ENCODE measurements at regions not wholly inside any gene's neighbourhood (a gene's known extent, or its start where the extent isn't known, plus 50 kb on each side); places are given as distances from the start of the nearest gene placed in this dataset.

DNA sequence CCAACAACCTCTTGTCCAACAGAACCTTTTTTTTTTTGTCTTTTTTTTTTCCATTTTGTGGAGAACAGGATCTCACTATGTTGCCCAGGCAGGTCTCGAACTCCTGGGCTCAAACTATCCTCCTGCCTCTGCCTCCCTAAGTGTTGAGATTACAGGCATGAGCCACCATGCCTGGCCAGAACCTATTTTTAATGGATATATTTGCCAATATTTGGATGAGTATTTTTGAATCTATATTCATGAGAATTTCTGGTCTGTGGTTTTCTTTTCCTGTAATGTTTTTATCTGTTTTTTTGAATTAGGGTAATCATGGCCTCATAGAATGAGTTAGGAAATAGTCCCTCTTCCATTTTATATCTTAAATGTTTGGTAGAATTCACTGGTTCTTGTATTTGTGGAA is 70.4 kb upstream of the RET start:
- WGBS: 92% methylated on average over 1 of the region's 1 CpG
- Histone ChIP-seq H3K4me1 (no peaks in the 10 kb centered on the region), H3K4me3 (no peak overlapping the region), H3K36me3 (no peaks in the 10 kb centered on the region), H3K9me3 (no peaks in the 10 kb centered on the region), H3K27me3 (no peaks in the 10 kb centered on the region), H3K27ac (no peak overlapping the region)
- TF ChIP-seq EP300 (IDR thresholded peaks at IDR 0.05): no peak
- TF ChIP-seq, protein P1, sequence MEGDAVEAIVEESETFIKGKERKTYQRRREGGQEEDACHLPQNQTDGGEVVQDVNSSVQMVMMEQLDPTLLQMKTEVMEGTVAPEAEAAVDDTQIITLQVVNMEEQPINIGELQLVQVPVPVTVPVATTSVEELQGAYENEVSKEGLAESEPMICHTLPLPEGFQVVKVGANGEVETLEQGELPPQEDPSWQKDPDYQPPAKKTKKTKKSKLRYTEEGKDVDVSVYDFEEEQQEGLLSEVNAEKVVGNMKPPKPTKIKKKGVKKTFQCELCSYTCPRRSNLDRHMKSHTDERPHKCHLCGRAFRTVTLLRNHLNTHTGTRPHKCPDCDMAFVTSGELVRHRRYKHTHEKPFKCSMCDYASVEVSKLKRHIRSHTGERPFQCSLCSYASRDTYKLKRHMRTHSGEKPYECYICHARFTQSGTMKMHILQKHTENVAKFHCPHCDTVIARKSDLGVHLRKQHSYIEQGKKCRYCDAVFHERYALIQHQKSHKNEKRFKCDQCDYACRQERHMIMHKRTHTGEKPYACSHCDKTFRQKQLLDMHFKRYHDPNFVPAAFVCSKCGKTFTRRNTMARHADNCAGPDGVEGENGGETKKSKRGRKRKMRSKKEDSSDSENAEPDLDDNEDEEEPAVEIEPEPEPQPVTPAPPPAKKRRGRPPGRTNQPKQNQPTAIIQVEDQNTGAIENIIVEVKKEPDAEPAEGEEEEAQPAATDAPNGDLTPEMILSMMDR (IDR thresholded peaks at IDR 0.05): no peak
- no peak for TF ChIP-seq POLR2AphosphoS5 (IDR thresholded peaks at IDR 0.05)
- TF ChIP-seq POLR2A (IDR thresholded peaks at IDR 0.05): no peak
- no peak for DNase-seq (ENCODE audit: low spot score in 2 of 2)

DNA sequence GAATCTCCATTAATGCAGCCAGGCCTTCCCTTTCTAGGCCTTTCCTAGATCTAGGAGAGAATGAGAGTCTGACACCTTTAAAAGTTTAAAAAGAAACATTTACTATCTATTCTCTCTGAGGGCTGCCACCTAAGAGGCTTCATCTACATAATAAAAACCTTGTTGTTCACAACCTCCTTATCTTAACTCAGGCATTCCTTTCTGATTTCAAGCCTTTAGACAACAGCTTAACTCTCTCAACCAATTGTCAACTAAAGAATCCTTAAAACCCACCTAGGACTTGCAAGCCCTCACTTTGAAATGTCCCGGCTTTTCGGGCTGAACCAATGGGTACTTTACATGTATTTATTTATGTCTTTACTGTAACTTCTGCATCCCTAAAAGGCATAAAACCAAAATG is 64.3 kb upstream of the RET start:
- Histone ChIP-seq H3K4me3 (no peak overlapping the region), H3K36me3 (no peaks in the 10 kb centered on the region), H3K9me3 (no peaks in the 10 kb centered on the region), H3K27me3 (no peaks in the 10 kb centered on the region), H3K4me1 (no peaks in the 10 kb centered on the region), H3K27ac (no peak overlapping the region)
- no peak for TF ChIP-seq POLR2A (IDR thresholded peaks at IDR 0.05)
- TF ChIP-seq POLR2AphosphoS5 (IDR thresholded peaks at IDR 0.05): no peak
- TF ChIP-seq EP300 (IDR thresholded peaks at IDR 0.05): no peak
- TF ChIP-seq, protein P1 (IDR thresholded peaks at IDR 0.05): no peak
- WGBS: 85% methylated on average over 2 of the region's 2 CpGs
- DNase-seq (ENCODE audit: low spot score in 2 of 2): no peak

DNA sequence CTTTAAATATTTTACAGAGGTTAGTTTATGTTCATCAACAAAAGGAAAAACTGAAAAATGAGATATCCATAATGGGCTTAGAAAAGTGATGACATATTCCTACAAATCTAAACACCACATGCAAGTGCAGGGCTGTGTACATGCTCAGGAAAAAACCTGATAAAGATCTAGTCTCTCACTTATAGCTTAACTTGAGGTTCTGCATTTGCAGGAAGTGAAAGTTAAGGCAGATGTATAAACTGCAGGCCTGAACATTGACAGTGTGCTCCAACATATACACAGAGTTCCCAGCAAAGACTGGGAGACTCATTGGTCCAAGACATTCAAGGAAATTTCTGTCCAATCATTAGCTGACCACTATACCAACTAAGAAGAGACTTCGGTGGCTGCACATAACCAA is 63.8 kb upstream of the RET start:
- Histone ChIP-seq H3K4me3 (no peak overlapping the region), H3K4me1 (no peaks in the 10 kb centered on the region), H3K27ac (no peak overlapping the region), H3K9me3 (no peaks in the 10 kb centered on the region), H3K27me3 (no peaks in the 10 kb centered on the region), H3K36me3 (no peaks in the 10 kb centered on the region)
- DNase-seq (ENCODE audit: low spot score in 2 of 2): no peak
- TF ChIP-seq POLR2A (IDR thresholded peaks at IDR 0.05) (no peak), EP300 (IDR thresholded peaks at IDR 0.05) (no peak), POLR2AphosphoS5 (IDR thresholded peaks at IDR 0.05) (no peak)
- TF ChIP-seq, protein P1 (IDR thresholded peaks at IDR 0.05): no peak
- WGBS: 88% methylated on average over 1 of the region's 1 CpG

DNA sequence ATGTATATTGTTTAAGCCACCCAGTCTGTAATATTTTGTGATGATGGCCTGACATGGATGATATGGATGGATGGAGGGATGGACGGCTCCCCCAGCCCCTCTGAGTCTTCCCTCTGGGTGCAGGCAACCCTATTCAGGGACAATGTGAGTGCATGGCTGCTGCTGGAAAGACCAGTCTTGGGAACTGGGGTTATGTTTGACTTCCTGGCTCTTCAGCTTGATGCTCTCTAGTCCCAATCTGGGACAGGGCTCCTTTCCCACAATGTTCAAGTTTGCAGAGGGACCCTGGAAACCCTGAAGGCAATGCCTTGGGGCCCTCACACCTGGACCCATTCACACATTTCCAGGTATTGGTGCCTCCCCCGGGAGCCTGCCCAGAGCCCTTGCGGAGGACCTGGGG is 52.3 kb upstream of the RET start:
- Histone ChIP-seq H3K27me3 (peaks cover 2% of the 10 kb centered on the region), H3K4me1 (peaks cover 8% of the 10 kb centered on the region)

DNA sequence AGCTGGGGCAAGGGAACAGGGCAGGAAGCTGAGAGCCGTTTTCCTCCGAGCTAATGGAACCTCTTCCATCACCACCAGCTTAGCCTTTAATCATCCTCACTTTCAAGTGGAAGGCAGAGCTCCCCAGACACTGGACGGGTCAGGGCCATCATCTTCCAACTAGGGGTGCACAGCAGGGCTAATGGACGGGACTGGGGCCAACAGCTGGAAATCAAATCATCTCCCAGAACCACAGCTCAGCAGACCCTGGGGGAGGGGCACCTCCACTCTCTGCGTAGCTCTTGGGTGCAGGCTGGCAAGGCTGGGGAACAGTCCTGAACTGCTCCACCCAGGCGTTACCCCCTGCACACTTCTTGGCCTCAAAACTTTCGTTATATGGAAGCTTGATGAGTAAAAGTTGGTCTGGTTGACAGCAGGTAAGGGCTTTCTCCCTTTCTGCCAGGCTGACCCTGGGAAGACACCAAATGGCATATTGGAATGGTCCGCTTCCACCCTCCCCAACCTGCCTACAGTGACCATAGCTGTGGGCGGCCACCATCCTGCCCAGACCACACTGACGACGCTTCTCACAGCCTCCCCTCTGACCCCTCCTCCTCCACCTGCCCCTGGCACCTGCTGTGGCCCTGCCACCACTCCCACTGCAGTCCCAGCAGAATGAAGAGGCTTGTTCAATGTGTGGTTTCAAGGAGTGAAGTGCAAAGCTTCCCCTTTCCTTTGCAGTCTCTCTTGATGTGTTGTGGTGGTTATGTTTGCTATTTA is 51.7 kb upstream of the RET start:
- Histone ChIP-seq H3K4me1 (peaks cover 8% of the 10 kb centered on the region), H3K27me3 (peaks cover 2% of the 10 kb centered on the region), H3K4me3 (no peak overlapping the region), H3K9me3 (no peaks in the 10 kb centered on the region), H3K36me3 (no peaks in the 10 kb centered on the region), H3K27ac (no peak overlapping the region)
- DNase-seq (ENCODE audit: low spot score in 2 of 2): no peak
- WGBS: 83% methylated on average over 8 of the region's 11 CpGs
- TF ChIP-seq EP300 (IDR thresholded peaks at IDR 0.05) (no peak), POLR2AphosphoS5 (IDR thresholded peaks at IDR 0.05) (no peak), POLR2A (IDR thresholded peaks at IDR 0.05) (no peak)
- TF ChIP-seq, protein P1 (IDR thresholded peaks at IDR 0.05): no peak

More for the DNA sequence above, 52.3 kb upstream of the RET start:
- Histone ChIP-seq H3K9me3 (no peaks in the 10 kb centered on the region), H3K36me3 (no peaks in the 10 kb centered on the region), H3K4me3 (no peak overlapping the region), H3K27ac (no peak overlapping the region)
- no peak for TF ChIP-seq EP300 (IDR thresholded peaks at IDR 0.05)
- no peak for TF ChIP-seq POLR2A (IDR thresholded peaks at IDR 0.05)
- no peak for TF ChIP-seq POLR2AphosphoS5 (IDR thresholded peaks at IDR 0.05)
- TF ChIP-seq, protein P1 (IDR thresholded peaks at IDR 0.05): no peak
- DNase-seq (ENCODE audit: low spot score in 2 of 2): no peak
- WGBS: 90% methylated on average over 3 of the region's 3 CpGs

All from suprapubic skin (tissue), 4 donors.